K562 (cell line): ENCODE measurements at regions not wholly inside any gene's neighbourhood (a gene's known extent, or its start where the extent isn't known, plus 50 kb on each side); places are given as distances from the start of the nearest gene placed in this dataset.

Experiments used
- ATAC-seq: fragments of 200-7000 bp; cut with Tn5 transposase; 3 replicates; pipeline ENCODE4 v1.9.1; 2020; ENCODE audit warnings: moderate library complexity
- BruUV-seq: library from RNA; stranded (reverse); fragments of 400-500 nt; replicated peaks from 2 replicates; lab custom pipeline; 2021; lab: Mats Ljungman, UMichigan
- CTCF ChIA-PET: fragments of 300-600 bp; formaldehyde crosslinking; extraction: SDS; loops from one replicate; lab custom pipeline; 2021; ENCODE audit warnings: low intra/inter-chr PET ratio; lab: Yijun Ruan, JAX
- POLR2A ChIA-PET: fragments of 300-600, 350-650 bp; sonication (Branson Sonifier 250); formaldehyde crosslinking; extraction: SDS; loops from one replicate; lab custom pipeline; 2021; ENCODE audit warnings: antibody characterized with exemption, inconsistent platforms; lab: Yijun Ruan, JAX
- DNase-seq, 4 experiments: peaks; one replicate each; pipeline versions ENCODE4 v3.0.0 to v3.0.0-alpha.2; 2011 to 2018; ENCODE audit warnings: low spot score in 3 of 4, mixed read lengths in 3 of 4; ENCODE audit errors: extremely low read depth in 1 of 4
- FAIRE-seq: peaks from 2 replicates; lab custom pipeline; 2011; peaks lifted over from hg19 to GRCh38; lab: Jason Lieb, UNC
- H2AFZ ChIP-seq: 2 replicates; pipeline ENCODE4 v1.6.0; 2011; ENCODE audit warnings: low read depth, low read length, control low read depth, inconsistent platforms
- H3K27ac ChIP-seq: fragments of 200-600 bp; 3 replicates; pipeline ENCODE4 v1.8.0; 2011; ENCODE audit warnings: low read depth, mild to moderate bottlenecking, control low read depth, inconsistent platforms, low read length, moderate library complexity, mixed read lengths; ENCODE audit errors: extremely low read depth
- H3K27me3 ChIP-seq, 2 experiments: fragments of 300-600 bp in 1 of 2; 2 replicates in 1 of 2; 3 replicates in 1 of 2; pipeline versions ENCODE4 v1.6.0 to v1.8.0; 2011; ENCODE audit warnings: inconsistent platforms in 2 of 2, low read length in 2 of 2, mild to moderate bottlenecking in 1 of 2, mixed read lengths in 1 of 2, moderate library complexity in 1 of 2; ENCODE audit not compliant: control insufficient read depth in 2 of 2, insufficient read depth in 2 of 2
- H3K36me3 ChIP-seq: fragments of 300-600 bp; 3 replicates; pipeline ENCODE4 v1.8.0; 2011; ENCODE audit warnings: mild to moderate bottlenecking, low read length, inconsistent platforms; ENCODE audit not compliant: control insufficient read depth, insufficient read depth
- H3K4me1 ChIP-seq, 2 experiments: fragments of 200-600 bp in 1 of 2; replicated peaks in 1 of 2; 2 replicates in 1 of 2; 3 replicates in 1 of 2; pipeline versions ENCODE4 v1.5.1 to v1.8.0; 2011; ENCODE audit warnings: inconsistent platforms in 2 of 2, low read length in 2 of 2, mild to moderate bottlenecking in 1 of 2, mixed read lengths in 1 of 2, moderate library complexity in 1 of 2; ENCODE audit not compliant: control insufficient read depth in 2 of 2, insufficient read depth in 2 of 2
- H3K4me2 ChIP-seq: 2 replicates; pipeline ENCODE4 v1.6.1; 2011; ENCODE audit warnings: low read length, control low read depth, inconsistent platforms, mixed read lengths; ENCODE audit not compliant: insufficient read depth
- H3K4me3 ChIP-seq: fragments of 200-600 bp; sonication (generic), shearing (Covaris generic); 2 replicates; pipeline ENCODE4 v1.5.1; 2016; ENCODE audit warnings: control low read depth, inconsistent platforms
- H3K79me2 ChIP-seq: fragments of 200-600 bp; 3 replicates; pipeline ENCODE4 v1.8.0; 2011; ENCODE audit warnings: low read length, inconsistent platforms; ENCODE audit not compliant: control insufficient read depth, insufficient read depth
- H3K9ac ChIP-seq, 2 experiments: 2 replicates each; pipeline versions ENCODE4 v1.6.0 to v1.6.1; 2011; ENCODE audit warnings: low read depth in 2 of 2, low read length in 2 of 2, control low read depth in 1 of 2, inconsistent platforms in 1 of 2, mild to moderate bottlenecking in 1 of 2, mixed read lengths in 1 of 2; ENCODE audit not compliant: insufficient read depth in 1 of 2
- H3K9me1 ChIP-seq: one replicate; pipeline ENCODE4 v1.6.0; 2011; ENCODE audit warnings: inconsistent platforms, mild to moderate bottlenecking, low read length, moderate library complexity; ENCODE audit not compliant: control insufficient read depth, insufficient read depth
- H3K9me3 ChIP-seq: replicated peaks from 2 replicates; pipeline ENCODE4 v1.5.1; 2011; ENCODE audit warnings: low read depth, low read length, inconsistent platforms; ENCODE audit not compliant: control insufficient read depth, insufficient read depth
- H4K20me1 ChIP-seq: replicated peaks from 2 replicates; pipeline ENCODE4 v1.6.1; 2011; ENCODE audit warnings: low read length, inconsistent platforms, mixed read lengths; ENCODE audit not compliant: control insufficient read depth, insufficient read depth
- MAFF ChIP-seq: IDR thresholded peaks from 2 replicates; pipeline ENCODE4 v1.6.1; 2012; ENCODE audit warnings: low read length, improper control_type of control experiment
- MAFG ChIP-seq: fragments of 450-650 bp; conservative IDR thresholded peaks from 2 replicates; pipeline ENCODE4 v1.6.1; 2016; ENCODE audit warnings: missing genetic modification characterization, missing compliant biosample characterization
- NCOA4 ChIP-seq: fragments of 450-650 bp; IDR thresholded peaks from 2 replicates; pipeline ENCODE4 v1.6.1; 2018; ENCODE audit warnings: mild to moderate bottlenecking; ENCODE audit not compliant: partially characterized antibody
- PRMT5 ChIP-seq: sonication (generic); formaldehyde crosslinking; IDR thresholded peaks from 2 replicates; pipeline ENCODE4 v1.5.0; 2020; ENCODE audit warnings: missing genetic modification reagents
- ZNF316 ChIP-seq: fragments of 450-650 bp; IDR thresholded peaks from 2 replicates; pipeline ENCODE4 v1.6.1; 2016
- WGBS: fragments of 100-300 bp; shearing (Covaris generic); methylation state at CpG from one replicate; pipeline ENCODE4 v1.1.6; 2016; ENCODE audit warnings: low coverage, mixed read lengths; ENCODE audit not compliant: insufficient coverage; ENCODE audit errors: missing lambda C conversion rate; 5-methylcytosine and 5-hydroxymethylcytosine counted together
- in situ Hi-C: fragments of 300-500 bp; cut with MboI; formaldehyde crosslinking; loops from 4 replicates; pipeline ENCODE4 v1.15.0; 2018; ENCODE audit warnings: inconsistent platforms, mixed read lengths
- intact Hi-C: fragments of 100-400 bp; cut with micrococcal nuclease; formaldehyde crosslinking; loops from 2 replicates; pipeline ENCODE4 v1.14.2; 2022
- TF ChIP-seq, protein P1 (sequence below): sonication (generic); formaldehyde crosslinking; IDR thresholded peaks from 2 replicates; pipeline ENCODE4 v1.8.1; 2022; ENCODE audit warnings: missing genetic modification reagents
- TF ChIP-seq, protein P2 (sequence below): sonication (generic); formaldehyde crosslinking; IDR thresholded peaks from 2 replicates; pipeline ENCODE4 v1.8.1; 2022; ENCODE audit warnings: missing genetic modification reagents

DNA sequence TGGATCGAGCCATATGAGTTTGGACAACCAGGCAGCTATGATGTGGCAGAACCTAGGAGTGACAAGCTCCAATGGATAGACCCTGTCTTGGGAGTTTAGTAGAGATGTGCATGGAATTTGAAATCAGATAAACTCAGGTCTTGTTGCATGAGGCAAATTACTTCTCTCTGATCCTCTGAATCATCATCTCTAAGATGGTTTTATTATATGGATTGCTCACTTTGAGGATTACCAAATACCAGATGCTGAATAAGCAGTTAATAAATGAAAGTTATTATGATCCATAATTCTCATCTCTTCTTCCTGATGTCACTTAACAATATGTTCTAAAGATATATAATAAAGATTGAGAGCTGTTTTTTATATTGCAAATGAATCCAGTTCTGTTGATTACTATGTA lies 622.2 kb downstream of the NTRK3 start:
- H3K27me3 ChIP-seq = no peaks in the 10 kb centered on the region
- no peak overlapping the region for H2AFZ ChIP-seq
- H3K27ac ChIP-seq = no peak overlapping the region
- intact Hi-C loops = no loop called here
- H3K36me3 ChIP-seq = peaks cover 15% of the 10 kb centered on the region; the same call in 1 of the 3 replicates
- TF ChIP-seq MAFG (tag) (0 out of 2 replicates have a peak, but pooled peaks have one; percentile 5), ZNF316 (peak; percentile 54; the same call in 1 of the 2 replicates)
- TF ChIP-seq, protein P1, sequence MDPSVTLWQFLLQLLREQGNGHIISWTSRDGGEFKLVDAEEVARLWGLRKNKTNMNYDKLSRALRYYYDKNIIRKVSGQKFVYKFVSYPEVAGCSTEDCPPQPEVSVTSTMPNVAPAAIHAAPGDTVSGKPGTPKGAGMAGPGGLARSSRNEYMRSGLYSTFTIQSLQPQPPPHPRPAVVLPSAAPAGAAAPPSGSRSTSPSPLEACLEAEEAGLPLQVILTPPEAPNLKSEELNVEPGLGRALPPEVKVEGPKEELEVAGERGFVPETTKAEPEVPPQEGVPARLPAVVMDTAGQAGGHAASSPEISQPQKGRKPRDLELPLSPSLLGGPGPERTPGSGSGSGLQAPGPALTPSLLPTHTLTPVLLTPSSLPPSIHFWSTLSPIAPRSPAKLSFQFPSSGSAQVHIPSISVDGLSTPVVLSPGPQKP (CRISPR knock-in tag) = no peak
- no TSS peak for BruUV-seq
- ChIA-PET POLR2A (no interaction called here), CTCF (no interaction called here)
- H3K4me2 ChIP-seq = no peak overlapping the region
- no peak for DNase-seq
- no peaks in the 10 kb centered on the region for H3K9me3 ChIP-seq
- H3K9ac ChIP-seq = no peak overlapping the region
- peaks cover 12 to 21% of the 10 kb centered on the region in 2 experiments for H3K4me1 ChIP-seq
- in situ Hi-C loops = no loop called here
- H3K79me2 ChIP-seq = peaks cover 18% of the 10 kb centered on the region
- H3K9me1 ChIP-seq = no peaks in the 10 kb centered on the region
- 69% methylated on average over 1 of the region's 1 CpG for WGBS
- no peak overlapping the region for H3K4me3 ChIP-seq
- H4K20me1 ChIP-seq = peaks cover 9% of the 10 kb centered on the region; the same call in 1 of the 2 replicates
- ATAC-seq = no peak
- FAIRE-seq = no peak

DNA sequence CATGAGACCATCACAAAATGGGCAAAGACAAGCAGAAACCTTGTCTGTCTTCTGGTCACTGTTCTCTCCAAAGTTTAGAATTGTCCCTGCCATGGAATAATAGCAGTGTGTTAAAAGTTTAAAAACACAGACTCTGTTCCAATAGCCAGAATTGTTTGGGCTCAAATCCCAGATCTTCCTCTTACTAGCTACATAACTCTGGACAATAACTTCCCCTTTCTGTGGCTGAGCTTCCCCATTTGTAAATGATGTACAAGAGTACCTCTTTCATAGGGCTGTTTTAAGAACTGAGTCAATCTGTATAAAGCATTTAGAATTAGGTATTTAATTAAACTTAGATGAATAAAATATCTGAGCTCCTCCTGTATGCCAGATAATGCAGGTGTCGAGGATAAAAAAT lies 623.0 kb downstream of the NTRK3 start:
- no peak for TF ChIP-seq MAFF
- TF ChIP-seq, protein P2, sequence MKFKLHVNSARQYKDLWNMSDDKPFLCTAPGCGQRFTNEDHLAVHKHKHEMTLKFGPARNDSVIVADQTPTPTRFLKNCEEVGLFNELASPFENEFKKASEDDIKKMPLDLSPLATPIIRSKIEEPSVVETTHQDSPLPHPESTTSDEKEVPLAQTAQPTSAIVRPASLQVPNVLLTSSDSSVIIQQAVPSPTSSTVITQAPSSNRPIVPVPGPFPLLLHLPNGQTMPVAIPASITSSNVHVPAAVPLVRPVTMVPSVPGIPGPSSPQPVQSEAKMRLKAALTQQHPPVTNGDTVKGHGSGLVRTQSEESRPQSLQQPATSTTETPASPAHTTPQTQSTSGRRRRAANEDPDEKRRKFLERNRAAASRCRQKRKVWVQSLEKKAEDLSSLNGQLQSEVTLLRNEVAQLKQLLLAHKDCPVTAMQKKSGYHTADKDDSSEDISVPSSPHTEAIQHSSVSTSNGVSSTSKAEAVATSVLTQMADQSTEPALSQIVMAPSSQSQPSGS = no peak
- TF ChIP-seq NCOA4 = no peak
- no peak for TF ChIP-seq PRMT5 (CRISPR knock-in tag)
- BruUV-seq = no TSS peak
- intact Hi-C loops (no loop called here), in situ Hi-C loops (no loop called here)
- Histone ChIP-seq H2AFZ (no peak overlapping the region), H3K9me3 (no peaks in the 10 kb centered on the region), H3K79me2 (peaks cover 16% of the 10 kb centered on the region), H3K9ac (no peak overlapping the region), H3K4me3 (no peak overlapping the region), H3K27me3 (no peaks in the 10 kb centered on the region), H4K20me1 (peaks cover 9% of the 10 kb centered on the region; the same call in 1 of the 2 replicates), H3K4me1 (peaks cover 12 to 22% of the 10 kb centered on the region in 2 experiments), H3K27ac (no peak overlapping the region), H3K9me1 (no peaks in the 10 kb centered on the region), H3K4me2 (no peak overlapping the region), H3K36me3 (peaks cover 11% of the 10 kb centered on the region; the same call in 1 of the 3 replicates)
- FAIRE-seq (no peak), ATAC-seq (no peak), DNase-seq (no peak)
- 67% methylated on average over 1 of the region's 1 CpG for WGBS
- ChIA-PET POLR2A (no interaction called here), CTCF (no interaction called here)
